ENCODE measurements at regions not wholly inside any gene's neighbourhood (a gene's known extent, or its start where the extent isn't known, plus 50 kb on each side); places are given as distances from the start of the nearest gene placed in this dataset.

- TF ChIP-seq POLR2A (IDR thresholded peaks at IDR 0.05): no peak
- TF ChIP-seq, protein P1, sequence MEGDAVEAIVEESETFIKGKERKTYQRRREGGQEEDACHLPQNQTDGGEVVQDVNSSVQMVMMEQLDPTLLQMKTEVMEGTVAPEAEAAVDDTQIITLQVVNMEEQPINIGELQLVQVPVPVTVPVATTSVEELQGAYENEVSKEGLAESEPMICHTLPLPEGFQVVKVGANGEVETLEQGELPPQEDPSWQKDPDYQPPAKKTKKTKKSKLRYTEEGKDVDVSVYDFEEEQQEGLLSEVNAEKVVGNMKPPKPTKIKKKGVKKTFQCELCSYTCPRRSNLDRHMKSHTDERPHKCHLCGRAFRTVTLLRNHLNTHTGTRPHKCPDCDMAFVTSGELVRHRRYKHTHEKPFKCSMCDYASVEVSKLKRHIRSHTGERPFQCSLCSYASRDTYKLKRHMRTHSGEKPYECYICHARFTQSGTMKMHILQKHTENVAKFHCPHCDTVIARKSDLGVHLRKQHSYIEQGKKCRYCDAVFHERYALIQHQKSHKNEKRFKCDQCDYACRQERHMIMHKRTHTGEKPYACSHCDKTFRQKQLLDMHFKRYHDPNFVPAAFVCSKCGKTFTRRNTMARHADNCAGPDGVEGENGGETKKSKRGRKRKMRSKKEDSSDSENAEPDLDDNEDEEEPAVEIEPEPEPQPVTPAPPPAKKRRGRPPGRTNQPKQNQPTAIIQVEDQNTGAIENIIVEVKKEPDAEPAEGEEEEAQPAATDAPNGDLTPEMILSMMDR (IDR thresholded peaks at IDR 0.05): no peak
Observed at GRCh38 chr10:6788231-6788630, 208.2 kb upstream of the PRKCQ start.
